ENCODE measurements at regions not wholly inside any gene's neighbourhood (a gene's known extent, or its start where the extent isn't known, plus 50 kb on each side); places are given as distances from the start of the nearest gene placed in this dataset.

- no peak for DNase-seq
Observed at GRCh38 chr6:12384357-12384912, 94.3 kb downstream of the EDN1 start.

- no peak for DNase-seq
Observed at GRCh38 chr6:12385316-12385715, 95.2 kb downstream of the EDN1 start.

GRCh38 chr6:12386816-12387215, 96.7 kb downstream of the EDN1 start:
- no peak for DNase-seq

GRCh38 chr6:12391472-12391871, 101.3 kb downstream of the EDN1 start:
- no peak for DNase-seq

- no peak for DNase-seq
Observed at GRCh38 chr6:12392490-12392889, 102.3 kb downstream of the EDN1 start.

GRCh38 chr6:12393100-12393499, 102.9 kb downstream of the EDN1 start:
- DNase-seq: no peak

GRCh38 chr6:12394170-12394569, 104.0 kb downstream of the EDN1 start:
- no peak for DNase-seq

- no peak for DNase-seq
Observed at GRCh38 chr6:12395898-12396297, 105.7 kb downstream of the EDN1 start.

GRCh38 chr6:12401200-12401599, 111.0 kb downstream of the EDN1 start:
- DNase-seq: no peak

GRCh38 chr6:12403201-12403826, 113.2 kb downstream of the EDN1 start:
- no peak for DNase-seq

- DNase-seq: no peak
Observed at GRCh38 chr6:12403947-12404647, 113.9 kb downstream of the EDN1 start.

- DNase-seq: no peak
Observed at GRCh38 chr6:12404651-12405050, 114.5 kb downstream of the EDN1 start.

GRCh38 chr6:12408752-12409151, 118.6 kb downstream of the EDN1 start:
- no peak for DNase-seq

- no peak for DNase-seq
Observed at GRCh38 chr6:12410946-12411345, 120.8 kb downstream of the EDN1 start.

GRCh38 chr6:12414096-12414675, 124.0 kb downstream of the EDN1 start:
- no peak for DNase-seq

- DNase-seq: no peak
Observed at GRCh38 chr6:12415980-12416598, 125.9 kb downstream of the EDN1 start.

- no peak for DNase-seq
Observed at GRCh38 chr6:12417191-12417590, 127.0 kb downstream of the EDN1 start.

GRCh38 chr6:12418946-12419345, 128.8 kb downstream of the EDN1 start:
- DNase-seq: no peak

GRCh38 chr6:12419631-12420272, 129.6 kb downstream of the EDN1 start:
- DNase-seq: no peak

GRCh38 chr6:12420626-12421025, 130.5 kb downstream of the EDN1 start:
- DNase-seq: no peak

- no peak for DNase-seq
Observed at GRCh38 chr6:12421596-12421995, 131.4 kb downstream of the EDN1 start.

GRCh38 chr6:12422848-12423247, 132.7 kb downstream of the EDN1 start:
- no peak for DNase-seq

- no peak for DNase-seq
Observed at GRCh38 chr6:12423832-12424231, 133.7 kb downstream of the EDN1 start.

Data from NCI-H2081 (cell line).